AG08395 (cell line): ENCODE measurements at regions not wholly inside any gene's neighbourhood (a gene's known extent, or its start where the extent isn't known, plus 50 kb on each side); places are given as distances from the start of the nearest gene placed in this dataset.

Experiments used
- DNase-seq: peaks from one replicate; pipeline ENCODE4 v3.0.0; 2012; ENCODE audit warnings: mixed read lengths, low spot score

GRCh38 chr9:2317591-2317990, 302.4 kb downstream of the SMARCA2 start:
- no peak for DNase-seq

- DNase-seq: peak; percentile 12
These were observed 302.2 kb upstream of the VLDLR start for GRCh38 chr9:2319421-2319820.

- no peak for DNase-seq
These were observed 301.5 kb upstream of the VLDLR start for GRCh38 chr9:2320114-2320513.

- DNase-seq: no peak
These were observed 301.0 kb upstream of the VLDLR start for GRCh38 chr9:2320632-2321031.

GRCh38 chr9:2321523-2322148, 300.0 kb upstream of the VLDLR start:
- no peak for DNase-seq

- DNase-seq: no peak
These were observed 296.8 kb upstream of the VLDLR start for GRCh38 chr9:2324742-2325141.

GRCh38 chr9:2332663-2333062, 288.9 kb upstream of the VLDLR start:
- no peak for DNase-seq

- no peak for DNase-seq
These were observed 286.3 kb upstream of the VLDLR start for GRCh38 chr9:2335260-2335659.

- DNase-seq: peak; percentile 9
These were observed 285.5 kb upstream of the VLDLR start for GRCh38 chr9:2336055-2336454.

GRCh38 chr9:2337131-2337530, 284.5 kb upstream of the VLDLR start:
- no peak for DNase-seq

GRCh38 chr9:2337627-2338026, 284.0 kb upstream of the VLDLR start:
- DNase-seq: no peak

GRCh38 chr9:2338777-2339365, 282.7 kb upstream of the VLDLR start:
- DNase-seq: no peak

- no peak for DNase-seq
These were observed 282.2 kb upstream of the VLDLR start for GRCh38 chr9:2339416-2339815.

- no peak for DNase-seq
These were observed 281.4 kb upstream of the VLDLR start for GRCh38 chr9:2340046-2340760.

- DNase-seq: no peak
These were observed 280.5 kb upstream of the VLDLR start for GRCh38 chr9:2341126-2341525.

- no peak for DNase-seq
These were observed 279.6 kb upstream of the VLDLR start for GRCh38 chr9:2341956-2342355.

GRCh38 chr9:2343756-2344155, 277.8 kb upstream of the VLDLR start:
- DNase-seq: no peak

GRCh38 chr9:2344436-2344835, 277.2 kb upstream of the VLDLR start:
- no peak for DNase-seq

GRCh38 chr9:2345013-2345412, 276.6 kb upstream of the VLDLR start:
- DNase-seq: no peak

- no peak for DNase-seq
These were observed 275.2 kb upstream of the VLDLR start for GRCh38 chr9:2346277-2346913.

GRCh38 chr9:2351324-2351723, 270.3 kb upstream of the VLDLR start:
- no peak for DNase-seq

- no peak for DNase-seq
These were observed 267.4 kb upstream of the VLDLR start for GRCh38 chr9:2354216-2354615.
